Left ventricle myocardium superior (tissue), 1 donor: ENCODE measurements at regions not wholly inside any gene's neighbourhood (a gene's known extent, or its start where the extent isn't known, plus 50 kb on each side); places are given as distances from the start of the nearest gene placed in this dataset.

ENCODE experiments used
- ATAC-seq: fragments of 200-7000 bp; cut with Tn5 transposase; one replicate; pipeline ENCODE4 v1.9.1; 2020; ENCODE audit warnings: mild to moderate bottlenecking, moderate library complexity
- DNase-seq: peaks from one replicate; pipeline ENCODE4 v3.0.0-alpha.2; 2020
- intact Hi-C: fragments of 100-400 bp; cut with micrococcal nuclease; formaldehyde crosslinking; loops from one replicate; pipeline ENCODE4 v1.11.0; 2022
- donor health status: DM: no; HTN: yes; CAD: no; lungs with severe emphysema.

- ATAC-seq (no peak), DNase-seq (no peak)
- intact Hi-C loops = no loop called here
These were observed 642.6 kb downstream of the METTL4 start for GRCh38 chr18:1928711-1929110.

- DNase-seq (no peak), ATAC-seq (no peak)
- intact Hi-C loops = no loop called here
These were observed 641.6 kb downstream of the METTL4 start for GRCh38 chr18:1929720-1930119.

DNA sequence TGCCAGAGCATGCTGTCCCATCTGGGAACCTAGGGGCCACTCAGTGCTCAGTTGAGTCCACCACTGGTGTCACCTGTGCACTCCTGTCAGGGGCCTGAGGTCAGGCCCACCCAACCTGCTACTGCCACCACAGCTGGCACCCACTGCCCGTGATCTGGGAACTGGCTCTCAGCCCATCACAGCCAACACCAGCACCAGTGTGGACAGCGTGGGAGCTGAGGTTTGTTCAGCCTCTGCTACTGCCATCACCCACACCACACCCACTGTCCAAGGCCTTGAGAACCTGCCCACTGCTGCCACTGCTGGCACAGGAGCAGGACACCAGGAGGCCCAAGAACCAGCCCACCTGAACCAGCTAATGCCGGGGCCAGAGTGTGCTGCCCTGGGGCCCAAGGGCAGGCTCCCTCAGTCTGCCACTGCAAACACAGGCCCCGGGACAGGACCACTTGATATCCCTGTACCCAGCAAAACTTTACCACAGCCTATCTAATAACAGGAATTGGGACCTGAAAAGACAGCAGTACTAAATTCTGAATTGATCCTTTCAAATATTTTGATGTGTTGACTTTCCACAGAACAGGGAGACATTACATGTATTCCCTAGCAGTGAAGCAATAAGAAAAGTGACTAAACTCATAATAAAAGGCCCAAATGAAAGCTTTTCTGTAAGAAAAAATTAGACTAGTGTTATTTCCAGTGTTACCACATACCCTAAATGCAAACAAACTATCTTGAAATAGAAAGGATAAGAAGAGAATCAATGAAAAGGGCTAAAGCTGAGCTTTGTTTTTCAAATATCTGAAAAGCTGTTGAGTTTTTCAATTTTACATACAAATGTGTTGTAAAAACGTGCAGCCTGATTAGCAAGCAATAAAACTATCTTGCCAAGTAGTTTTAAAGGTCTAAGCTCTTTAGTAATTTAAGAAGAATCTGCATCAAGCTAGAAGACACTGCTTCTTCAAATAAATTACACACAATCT, 640.7 kb downstream of the METTL4 start:
- DNase-seq (no peak), ATAC-seq (no peak)
- intact Hi-C loops = no loop called here

DNA sequence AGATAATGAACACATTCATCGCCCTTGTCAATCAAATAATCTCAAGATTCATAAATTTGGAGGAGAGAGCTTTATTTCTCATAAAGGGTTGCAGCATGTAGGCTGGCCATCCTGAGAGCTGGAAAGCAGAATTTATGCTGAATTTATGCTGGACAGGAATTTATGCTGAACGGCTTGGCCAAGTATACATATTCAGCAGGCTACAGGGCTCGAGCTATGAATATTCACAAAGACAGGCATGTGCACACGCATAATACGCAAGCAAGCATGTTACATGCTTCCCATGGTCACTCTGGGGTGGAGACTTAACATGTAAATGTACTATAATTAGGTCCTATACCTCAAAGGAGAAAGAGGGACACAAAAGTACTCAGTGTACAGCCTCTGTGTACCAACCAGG, 618.8 kb downstream of the METTL4 start:
- ATAC-seq (no peak), DNase-seq (no peak)
- intact Hi-C loops = no loop called here

DNA sequence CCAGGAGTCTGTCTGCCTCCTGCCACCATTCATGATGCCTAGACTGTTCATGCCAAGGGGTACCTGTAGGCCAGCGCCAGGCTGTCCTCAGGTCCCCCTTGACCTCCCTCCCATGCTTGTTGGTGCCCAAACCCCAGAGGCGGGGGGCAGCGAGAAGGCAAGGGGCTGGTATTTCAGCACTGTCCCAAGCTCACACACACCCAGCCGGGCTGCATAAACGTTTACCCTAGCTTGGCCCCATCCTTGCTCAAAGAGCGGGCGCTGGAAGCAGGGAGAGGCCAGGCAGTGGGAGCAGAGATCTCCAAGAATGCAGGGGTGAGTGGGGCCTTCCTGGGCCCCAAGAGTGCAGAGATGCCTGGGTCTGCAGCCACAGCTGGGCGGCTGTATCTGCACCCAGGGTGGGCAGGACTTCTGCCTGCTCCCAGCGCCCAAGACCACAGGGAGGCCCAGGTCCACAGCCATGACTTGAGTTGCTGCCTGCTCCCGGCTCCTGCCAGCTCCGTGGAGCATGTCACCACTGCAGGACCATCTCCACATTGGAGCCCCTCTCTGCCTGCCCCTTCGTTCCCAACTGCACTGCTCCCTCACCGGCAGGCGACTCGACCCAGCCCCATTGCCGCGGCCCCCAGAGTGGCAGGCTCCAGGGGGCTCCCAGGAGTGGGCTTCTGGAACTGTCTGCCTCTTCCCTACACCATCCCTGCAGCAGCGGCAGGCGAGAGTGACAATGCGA, 616.6 kb downstream of the METTL4 start:
- DNase-seq (no peak), ATAC-seq (no peak)
- intact Hi-C loops = no loop called here

GRCh38 chr18:1958798-1959197, 612.5 kb downstream of the METTL4 start:
- no peak for DNase-seq
- ATAC-seq = no peak
- intact Hi-C loops = no loop called here

- no peak for ATAC-seq
- DNase-seq = no peak
- intact Hi-C loops = no loop called here
These were observed 606.3 kb downstream of the METTL4 start for GRCh38 chr18:1965016-1965415.

DNA sequence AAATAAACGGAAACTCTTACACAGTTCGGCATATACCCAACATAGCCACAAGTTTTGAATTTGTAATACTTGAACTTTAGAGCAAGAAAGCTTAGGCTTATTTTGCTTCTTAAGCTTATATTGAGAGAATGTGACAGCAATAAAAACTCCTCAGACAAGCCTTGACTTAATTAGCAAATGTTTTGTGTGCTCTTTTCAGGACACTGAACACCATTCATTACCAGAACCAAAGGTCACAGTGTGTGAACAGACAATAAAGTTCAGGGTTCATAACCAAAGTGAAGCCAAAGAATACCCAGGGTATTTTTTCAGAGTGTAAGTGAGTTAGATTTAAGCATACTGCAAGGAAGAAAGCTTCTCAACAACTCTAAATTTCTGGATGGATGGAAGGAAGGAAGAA, 605.8 kb downstream of the METTL4 start:
- ATAC-seq (no peak), DNase-seq (no peak)
- intact Hi-C loops = no loop called here

DNA sequence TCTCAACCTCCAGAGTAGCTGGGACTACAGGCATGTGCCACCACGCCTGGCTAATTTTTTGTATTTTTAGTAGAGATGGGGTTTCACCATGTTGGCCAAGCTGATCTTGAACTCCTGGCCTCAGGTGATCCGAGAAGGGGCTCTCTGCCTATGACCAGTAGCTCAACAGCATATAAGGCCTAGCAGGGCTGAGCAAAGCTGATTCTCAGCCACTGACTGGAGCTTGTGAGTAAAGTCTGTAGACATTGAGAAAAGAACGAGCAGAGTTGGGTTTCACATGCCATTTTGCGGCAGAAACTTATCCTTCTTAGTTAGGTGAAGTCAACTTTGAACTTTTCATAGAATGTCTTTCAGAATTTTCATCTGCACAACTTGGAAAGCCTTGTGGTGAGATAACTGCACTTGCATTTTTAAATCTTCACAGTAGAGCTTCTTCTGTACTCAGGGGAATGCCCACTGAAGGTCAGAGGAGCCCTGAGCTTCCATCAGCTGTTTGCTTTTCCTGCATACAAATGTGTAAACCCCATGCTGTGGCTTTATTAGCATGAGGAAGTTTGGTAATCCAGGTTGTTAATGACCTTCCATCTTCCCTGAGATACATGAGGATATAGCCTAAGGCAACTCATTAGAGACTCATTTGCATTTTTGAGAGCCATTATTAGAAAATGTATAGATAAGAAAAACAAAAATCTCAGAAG, 602.4 kb downstream of the METTL4 start:
- intact Hi-C loops = no loop called here
- ATAC-seq = no peak

GRCh38 chr18:1976484-1976883, 594.8 kb downstream of the METTL4 start:
- ATAC-seq (no peak), DNase-seq (no peak)
- intact Hi-C loops = no loop called here

More for the DNA sequence above, 602.4 kb downstream of the METTL4 start:
- DNase-seq = no peak

DNA sequence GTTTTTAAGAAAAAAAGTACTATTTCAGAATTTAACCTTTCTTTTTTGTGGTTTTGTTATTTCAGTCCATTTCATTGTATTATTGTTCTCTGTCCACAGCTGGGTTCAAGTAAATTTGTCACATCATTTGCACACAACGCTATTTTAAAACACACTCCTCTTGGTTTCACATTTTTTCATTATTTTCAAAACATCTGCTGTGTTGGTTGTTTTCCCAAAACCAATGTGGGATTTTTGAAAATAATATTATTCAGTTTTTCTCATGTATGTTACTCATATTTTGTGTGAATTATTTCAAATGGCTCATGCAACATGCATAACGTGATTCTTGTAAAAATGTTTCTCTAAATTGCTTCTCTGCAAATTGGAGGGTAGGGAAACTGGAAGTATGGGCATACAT, 589.2 kb downstream of the METTL4 start:
- no peak for DNase-seq
- ATAC-seq = no peak

DNA sequence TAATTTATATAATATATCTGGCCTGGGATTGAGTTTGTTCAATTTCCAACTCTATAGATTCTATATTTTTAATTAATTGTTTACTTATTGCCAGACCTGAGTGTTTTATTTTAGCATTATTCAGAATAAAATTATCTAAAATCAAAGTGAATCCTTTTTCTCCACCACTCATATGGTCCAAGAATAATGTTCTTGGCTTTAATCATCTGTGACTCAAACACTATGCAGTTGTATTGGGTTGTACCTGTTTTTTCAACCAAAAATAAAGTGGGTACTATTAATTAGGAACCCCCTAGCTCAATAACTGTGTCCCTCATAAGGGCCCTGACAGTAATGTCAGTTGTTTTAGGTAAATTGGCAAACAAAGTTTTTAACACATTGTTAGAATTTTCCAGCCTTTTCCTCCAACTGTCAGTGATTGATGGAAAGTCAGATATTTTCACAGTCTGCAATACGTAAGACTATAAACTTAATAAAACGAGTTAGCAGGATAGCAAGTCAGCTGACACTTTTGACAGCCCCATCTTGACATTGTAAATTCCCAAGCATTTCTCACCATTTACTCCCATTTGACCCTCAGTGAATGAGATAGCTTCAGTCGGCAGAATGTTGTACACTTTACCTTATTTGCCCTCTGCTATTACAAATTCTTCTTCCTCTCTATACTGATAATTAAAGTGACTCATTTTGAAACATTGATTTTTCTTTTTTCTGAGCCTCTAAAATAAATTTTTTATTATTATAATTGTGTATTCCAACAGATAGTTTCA, 587.4 kb downstream of the METTL4 start:
- no peak for ATAC-seq
- intact Hi-C loops = no loop called here
- no peak for DNase-seq

More for the DNA sequence above, 589.2 kb downstream of the METTL4 start:
- intact Hi-C loops = no loop called here

GRCh38 chr18:1993866-1994265, 577.4 kb downstream of the METTL4 start:
- intact Hi-C loops = no loop called here
- ATAC-seq (no peak), DNase-seq (no peak)

- no peak for ATAC-seq
- intact Hi-C loops = no loop called here
- no peak for DNase-seq
These were observed 576.8 kb downstream of the METTL4 start for GRCh38 chr18:1994471-1994870.

DNA sequence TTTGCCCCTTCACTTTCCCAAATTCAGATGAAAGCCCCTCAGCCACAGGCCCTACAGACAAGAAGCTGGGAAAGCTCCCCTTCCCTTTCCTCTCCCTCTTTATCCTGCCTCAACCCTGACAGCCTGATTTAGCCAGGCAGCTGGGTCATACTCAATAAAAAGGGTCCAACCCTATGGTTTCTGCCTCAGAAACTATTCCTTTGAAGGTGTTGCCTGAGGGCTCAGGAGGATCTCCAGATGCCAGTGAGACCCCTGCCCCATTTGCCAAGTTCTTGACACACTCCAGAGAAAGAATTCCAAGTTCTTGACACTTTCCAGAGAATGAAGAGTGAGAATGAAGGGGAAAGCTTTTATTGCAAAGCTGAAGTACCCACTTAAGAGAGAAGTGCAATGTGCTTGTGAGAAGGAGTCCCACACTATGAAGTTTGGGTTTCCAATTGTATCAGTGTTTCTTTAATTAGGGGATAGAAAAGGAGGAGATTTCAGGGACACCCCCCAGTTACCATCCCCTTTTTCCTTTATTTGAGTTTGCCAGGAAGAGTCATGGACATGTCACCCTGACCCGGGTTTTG, 576.2 kb downstream of the METTL4 start:
- ATAC-seq (no peak), DNase-seq (no peak)
- intact Hi-C loops = no loop called here

- DNase-seq (no peak), ATAC-seq (no peak)
- intact Hi-C loops = no loop called here
These were observed 573.2 kb downstream of the METTL4 start for GRCh38 chr18:1998121-1998520.

DNA sequence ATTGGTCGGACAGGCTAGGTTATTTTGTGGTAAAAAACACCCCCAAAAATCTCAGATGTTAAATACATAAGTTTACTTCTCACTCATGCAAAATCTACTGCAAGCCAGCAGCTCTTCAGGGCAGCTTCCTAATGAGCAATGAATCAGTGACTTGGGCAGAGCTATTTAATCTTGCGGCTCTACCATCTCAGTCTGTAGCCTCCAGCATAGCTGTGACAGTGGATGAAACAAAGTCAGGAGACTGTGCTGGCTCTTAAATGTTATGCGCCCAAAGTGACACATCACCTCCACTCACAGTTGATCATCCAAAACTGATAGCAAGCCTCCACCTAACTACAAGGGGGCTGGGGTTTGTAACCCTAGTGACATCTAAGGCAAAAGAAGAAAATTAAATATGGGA, 571.9 kb downstream of the METTL4 start:
- no peak for DNase-seq
- no peak for ATAC-seq
- intact Hi-C loops = no loop called here

DNA sequence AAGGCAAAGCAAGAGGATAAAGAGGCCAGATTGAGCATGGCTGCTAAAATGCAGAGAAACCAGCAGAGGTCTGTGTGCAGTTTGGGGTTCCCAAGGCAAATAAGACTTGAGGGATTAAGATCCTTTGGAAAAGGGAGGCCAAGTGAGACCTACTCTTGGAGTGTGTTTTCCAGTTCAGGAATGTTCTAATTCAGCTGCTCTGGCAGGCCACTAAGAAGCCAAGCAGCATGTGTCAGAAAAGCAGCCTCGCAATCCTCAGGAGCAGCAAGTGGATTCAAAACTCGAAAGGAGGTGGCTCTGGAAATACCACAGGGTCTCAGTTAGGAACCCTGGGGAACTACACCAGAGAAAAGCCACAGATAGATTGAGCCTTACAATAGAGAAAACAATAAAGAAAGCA, 569.2 kb downstream of the METTL4 start:
- DNase-seq (peak; percentile 28), ATAC-seq (peak; percentile 94)
- intact Hi-C loops = no loop called here

DNA sequence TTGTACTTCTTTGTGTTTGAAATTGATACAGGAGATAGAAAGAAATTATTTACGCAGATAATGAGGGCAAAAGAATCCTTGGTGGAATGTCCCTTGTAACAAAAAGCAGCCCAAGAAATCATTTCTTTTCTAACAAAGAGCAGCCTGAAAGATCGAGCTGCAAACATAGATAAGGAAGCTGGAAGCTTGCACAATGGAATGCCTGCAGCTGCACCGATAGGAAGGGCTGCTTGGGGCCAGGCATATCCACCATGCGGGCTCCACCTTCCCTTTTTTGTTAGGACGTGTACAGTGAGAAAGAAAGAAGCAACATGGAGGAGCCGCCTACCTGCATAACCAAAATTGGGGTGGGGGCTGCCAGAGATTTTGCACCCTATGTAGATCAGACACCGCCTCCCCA, 568.7 kb downstream of the METTL4 start:
- peak; percentile 28 for DNase-seq
- intact Hi-C loops = no loop called here
- ATAC-seq = peak; percentile 86
